Thyroid gland (tissue), 4 donors: ENCODE measurements at regions not wholly inside any gene's neighbourhood (a gene's known extent, or its start where the extent isn't known, plus 50 kb on each side); places are given as distances from the start of the nearest gene placed in this dataset.

Experiments
- CTCF ChIP-seq, 6 experiments: fragments of 200-600 bp in 3 of 6; fragments of 450-650 bp in 3 of 6; sonication (generic) in 3 of 6; IDR thresholded peaks; one replicate each; pipeline ENCODE4 v1.5.1; 2016 to 2019; ENCODE audit warnings: antibody characterized with exemption in 6 of 6, mild to moderate bottlenecking in 2 of 6, inconsistent platforms in 1 of 6, moderate library complexity in 1 of 6
- POLR2A ChIP-seq, 2 donors: fragments of 450-650 bp; IDR thresholded peaks; one replicate each; pipeline ENCODE4 v1.6.1; 2017; ENCODE audit warnings: antibody characterized with exemption in 2 of 2, mild to moderate bottlenecking in 2 of 2, moderate library complexity in 1 of 2

GRCh38 chr3:146325170-146325569 is 74.3 kb upstream of the PLSCR4 start:
- TF ChIP-seq CTCF (IDR thresholded peaks at IDR 0.05) (no peak), POLR2A (IDR thresholded peaks at IDR 0.05) (no peak)
